Limb (tissue), 2 donors: ENCODE measurements at regions not wholly inside any gene's neighbourhood (a gene's known extent, or its start where the extent isn't known, plus 50 kb on each side); places are given as distances from the start of the nearest gene placed in this dataset.

Experiments
- DNase-seq, 2 donors: peaks; one replicate each; pipeline ENCODE4 v3.0.0-alpha.2; 2016; ENCODE audit errors: extremely low spot score in 2 of 2

DNA sequence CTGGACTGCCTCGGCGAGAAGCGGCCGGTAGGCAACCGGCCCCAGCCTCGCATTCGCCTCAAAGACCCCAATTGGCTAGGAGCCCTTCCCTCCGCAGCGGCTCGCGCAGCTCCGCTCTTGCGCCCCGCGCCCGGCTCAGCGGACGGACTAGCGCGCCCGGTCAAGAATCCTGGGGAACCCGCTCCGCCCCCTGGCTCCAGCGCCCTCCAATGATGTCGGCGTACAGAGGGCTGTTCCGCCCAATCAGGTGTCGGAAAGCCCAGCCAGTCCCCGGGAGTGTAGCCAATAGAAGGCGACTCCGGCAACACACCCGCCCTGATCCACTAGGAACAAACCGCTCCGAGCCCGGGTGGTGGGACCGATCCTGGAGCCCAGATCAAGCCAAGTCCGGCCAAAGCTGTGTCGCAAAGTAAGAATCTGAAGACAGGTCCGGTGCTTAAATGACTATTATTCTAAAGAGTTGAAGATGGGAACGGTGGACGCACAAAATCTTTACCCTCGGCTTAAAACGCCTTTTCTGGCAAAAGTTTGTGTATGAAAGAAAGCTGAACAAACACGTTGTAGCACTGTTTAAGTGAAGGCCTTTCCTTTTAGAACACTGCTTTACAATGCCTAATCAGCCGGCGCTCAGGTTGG, 132.2 kb downstream of the OGFRL1 start:
- DNase-seq, result peak; percentile 93 to 94

DNA sequence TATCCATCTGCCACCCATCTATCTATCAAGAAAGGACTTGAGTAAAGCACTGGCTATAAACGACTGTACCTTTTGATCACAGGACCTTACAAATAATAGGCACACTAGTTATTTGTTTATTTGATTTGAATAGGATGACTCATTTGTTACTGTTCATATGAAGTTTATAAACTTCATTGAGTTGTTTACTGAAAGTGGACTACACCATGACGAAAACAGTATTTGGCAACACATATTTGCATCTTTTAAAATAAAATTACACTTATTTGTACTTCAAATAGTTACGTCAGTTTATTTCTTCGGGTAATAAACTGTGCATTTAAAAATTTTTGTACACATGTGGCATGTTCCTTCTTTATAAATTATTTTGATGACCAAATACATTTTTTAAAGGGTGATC, 133.0 kb downstream of the OGFRL1 start:
- no peak for DNase-seq

DNA sequence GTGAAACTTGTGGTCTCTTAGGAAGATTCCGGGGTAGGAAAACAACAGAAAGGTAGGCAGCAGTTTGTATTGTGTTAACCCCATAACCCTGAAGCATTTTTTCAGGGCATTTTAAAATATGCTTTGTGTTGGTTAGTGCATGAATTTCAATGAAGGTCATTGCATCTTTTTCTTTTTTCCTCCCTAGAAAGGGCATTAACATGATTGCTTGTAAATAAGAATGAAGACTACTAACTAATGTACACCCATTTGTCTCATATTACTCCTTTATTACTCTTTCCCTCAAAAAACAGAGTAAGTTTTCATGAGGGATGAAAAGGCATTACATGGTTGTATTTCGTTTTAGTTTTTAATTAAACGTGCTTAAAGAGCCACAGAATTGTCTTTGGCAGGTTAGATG, 141.4 kb downstream of the OGFRL1 start:
- no peak for DNase-seq

DNA sequence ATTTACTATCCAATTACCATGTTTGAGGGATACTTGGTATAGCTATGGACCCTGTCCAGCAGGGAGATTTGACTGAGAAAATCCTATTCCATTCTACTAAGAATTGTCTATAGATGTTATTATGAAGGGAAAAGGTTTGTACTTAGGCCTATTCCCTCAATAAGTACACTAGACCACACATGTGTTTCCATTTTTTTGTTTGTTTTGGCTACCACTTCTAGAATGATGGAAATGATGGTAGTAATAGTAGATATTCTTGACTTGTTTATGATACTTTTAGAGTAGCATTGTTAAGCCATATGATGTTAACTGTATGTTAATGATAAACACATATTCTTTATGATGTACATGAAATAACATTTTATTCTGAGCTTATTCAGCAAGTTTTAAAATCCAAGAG, 144.8 kb downstream of the OGFRL1 start:
- DNase-seq, result no peak

DNA sequence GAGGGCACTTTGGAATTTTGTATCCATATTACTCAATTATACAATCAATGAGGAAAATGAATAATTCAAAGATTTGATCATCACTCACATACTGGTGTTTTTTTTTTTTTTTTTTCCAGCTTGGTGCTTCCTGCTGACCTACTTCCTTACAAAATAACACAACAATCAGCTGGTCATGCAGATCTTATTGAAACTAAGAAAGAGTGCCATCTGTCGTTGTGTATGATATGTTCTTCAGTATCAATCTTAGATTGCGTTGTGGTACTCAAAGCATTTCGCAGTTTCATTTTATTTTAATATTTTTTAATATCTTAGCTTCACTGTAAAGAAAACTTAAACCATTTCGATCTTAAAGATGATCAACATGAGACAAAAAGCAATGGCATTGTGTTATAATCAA, 155.6 kb downstream of the OGFRL1 start:
- DNase-seq, result no peak

DNA sequence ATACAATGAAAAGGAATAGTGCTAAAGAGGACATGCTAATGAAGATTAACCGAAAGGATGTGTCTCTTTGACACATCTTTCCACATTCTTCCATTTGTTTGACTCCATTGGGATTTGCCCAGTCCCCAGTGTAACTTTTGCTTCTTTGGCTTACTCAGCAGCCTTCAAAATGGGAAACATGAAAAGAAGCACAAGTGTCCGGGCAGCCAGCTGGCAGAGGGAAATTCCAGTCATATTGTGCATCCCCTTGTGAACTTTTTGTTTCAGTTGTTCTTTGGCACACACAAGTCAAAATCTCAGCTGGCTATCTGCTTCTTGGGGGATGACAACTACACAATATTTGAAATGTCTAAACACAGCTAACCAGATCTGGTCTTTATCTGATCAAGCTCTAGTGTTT, 157.4 kb downstream of the OGFRL1 start:
- peak in 1 of 2 donors; percentile 15 for DNase-seq

DNA sequence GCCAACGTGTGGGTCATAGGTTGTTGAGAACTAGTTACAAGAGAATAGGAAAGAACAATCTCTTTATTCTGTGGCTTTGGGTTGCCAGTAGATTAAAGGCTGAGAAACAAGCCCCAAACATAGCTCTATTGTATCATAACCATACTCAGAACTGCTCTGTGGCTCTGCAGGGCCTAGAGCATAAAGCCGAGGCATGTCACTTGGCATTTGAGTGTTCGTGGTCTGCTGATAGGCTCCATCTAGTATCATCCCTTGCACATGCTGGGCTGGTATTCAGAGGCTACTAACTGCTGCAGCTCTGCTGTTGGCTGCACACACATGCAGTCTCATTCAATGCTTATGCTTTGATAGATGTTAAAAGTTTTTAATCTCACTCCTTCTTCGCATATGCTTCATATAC, 157.9 kb downstream of the OGFRL1 start:
- DNase-seq, result no peak

DNA sequence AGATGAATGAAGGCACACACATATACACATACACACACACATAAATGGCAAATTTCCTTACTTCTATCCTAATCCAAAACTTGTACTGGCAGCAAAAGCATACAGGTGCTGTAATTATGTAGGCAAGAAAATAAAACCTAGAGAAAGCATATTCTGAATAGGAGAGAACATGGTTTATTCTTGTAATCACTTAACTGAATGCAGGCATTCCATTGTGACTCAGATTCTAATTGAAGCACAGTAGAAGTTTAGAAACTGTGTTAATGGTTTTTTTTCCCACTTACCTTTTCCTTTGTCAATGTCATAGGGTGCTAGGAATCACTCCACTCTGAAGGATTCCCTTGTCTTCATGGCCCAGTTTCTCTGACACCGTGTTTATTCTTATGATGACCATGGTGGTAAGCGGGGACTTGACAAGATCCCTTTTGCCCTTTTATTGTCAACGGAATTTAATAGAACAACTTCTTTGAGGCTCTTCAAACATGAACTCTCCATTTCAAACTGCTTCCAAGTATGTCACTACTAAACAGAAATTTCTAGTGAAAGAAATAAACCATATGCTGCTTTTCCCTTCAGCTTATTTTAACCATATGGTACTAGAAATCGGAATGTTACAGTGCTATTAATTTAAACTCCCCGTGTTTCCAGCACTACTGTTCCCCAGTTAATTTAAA, 164.2 kb downstream of the OGFRL1 start:
- DNase-seq, result no peak

DNA sequence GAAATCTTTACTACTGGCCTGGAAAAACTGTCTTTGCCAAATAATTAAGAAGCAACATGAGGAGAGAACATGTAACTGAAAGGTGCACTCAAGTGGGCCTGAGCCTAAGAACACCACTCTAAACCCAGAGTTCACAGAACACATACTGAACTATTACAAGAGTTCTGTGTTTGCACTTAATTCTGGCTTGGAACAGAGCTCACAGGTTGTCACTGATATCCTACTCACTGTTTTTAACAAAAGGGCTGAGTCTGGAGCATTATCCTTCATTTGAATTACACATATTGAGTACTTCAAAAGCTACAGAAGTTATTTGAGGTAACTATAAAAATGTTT, 164.7 kb downstream of the OGFRL1 start:
- no peak for DNase-seq

DNA sequence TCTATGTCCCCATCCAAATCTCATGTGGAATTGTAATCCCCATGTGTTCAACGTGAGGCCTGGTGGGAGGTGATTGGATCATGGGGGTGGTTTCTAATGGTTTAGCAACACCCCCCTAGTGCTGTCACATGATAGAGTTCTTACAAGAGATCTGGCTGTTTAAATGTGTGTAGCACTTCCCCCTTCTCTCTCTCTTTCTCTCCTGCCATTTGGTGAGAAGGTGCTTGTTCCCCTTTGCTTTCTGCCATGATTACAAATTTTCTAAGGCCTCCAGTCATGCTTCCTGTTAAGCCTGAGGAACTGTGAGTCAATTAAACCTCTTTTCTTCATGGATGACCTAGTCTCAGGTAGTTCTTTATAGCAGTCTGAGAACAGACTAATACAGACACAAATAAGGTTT, 165.4 kb downstream of the OGFRL1 start:
- DNase-seq, result no peak

DNA sequence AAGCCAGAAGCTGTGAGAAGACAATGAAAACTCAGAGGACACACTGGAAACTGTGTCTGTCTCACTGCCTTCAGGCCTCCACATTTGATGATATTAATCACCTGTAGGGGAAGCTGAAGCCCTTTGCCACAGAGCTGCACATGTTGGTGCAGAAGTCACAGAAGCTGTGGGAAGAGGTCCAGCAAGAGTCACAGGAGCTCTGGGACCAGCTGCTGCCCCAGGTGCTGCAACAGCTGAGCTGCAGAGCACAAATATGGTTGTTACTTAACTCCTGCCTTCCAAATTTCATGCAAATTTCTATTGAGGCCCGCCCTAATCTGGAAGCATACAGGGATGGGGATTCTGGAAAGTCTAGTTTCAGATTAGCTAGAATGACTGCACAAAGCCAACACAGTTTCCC, 169.3 kb downstream of the OGFRL1 start:
- peak; percentile 27 to 37 for DNase-seq

DNA sequence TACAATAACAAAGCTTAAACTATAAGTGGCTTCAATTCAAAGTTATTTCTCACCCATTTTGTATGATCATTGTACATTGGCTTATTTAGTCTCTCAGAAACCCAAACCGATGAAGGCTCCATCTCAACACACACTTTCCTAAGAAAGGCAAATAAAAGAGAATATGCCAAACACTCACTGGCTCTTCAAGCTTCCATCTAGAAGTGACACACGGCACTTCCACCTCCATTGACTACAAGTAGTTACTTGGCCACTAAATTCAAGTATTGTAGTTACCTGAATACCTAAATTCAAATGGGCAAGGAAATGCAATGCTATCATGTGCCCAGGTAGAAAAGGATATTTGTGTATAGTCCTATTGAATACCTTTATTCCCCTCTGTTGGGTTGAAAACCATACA, 170.6 kb downstream of the OGFRL1 start:
- no peak for DNase-seq

DNA sequence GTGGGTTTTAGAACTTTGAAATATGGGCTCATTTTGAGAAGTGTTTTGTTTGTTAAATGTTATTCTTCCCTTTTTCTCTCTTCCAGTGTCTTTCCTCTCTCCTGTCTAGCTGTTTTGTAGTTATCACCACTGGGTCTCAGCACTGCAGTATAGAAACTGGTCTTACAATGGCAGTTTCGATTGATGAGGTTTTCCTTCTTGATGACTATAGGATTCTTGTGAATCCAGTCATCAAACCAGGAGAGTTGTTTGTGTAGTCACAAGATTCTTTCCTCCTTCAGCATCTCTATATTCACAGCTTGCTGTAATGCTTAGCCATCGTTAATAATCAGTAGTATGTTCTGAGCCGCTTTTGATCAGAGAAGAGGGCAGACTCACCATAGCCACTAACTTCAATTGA, 172.3 kb downstream of the OGFRL1 start:
- no peak for DNase-seq

DNA sequence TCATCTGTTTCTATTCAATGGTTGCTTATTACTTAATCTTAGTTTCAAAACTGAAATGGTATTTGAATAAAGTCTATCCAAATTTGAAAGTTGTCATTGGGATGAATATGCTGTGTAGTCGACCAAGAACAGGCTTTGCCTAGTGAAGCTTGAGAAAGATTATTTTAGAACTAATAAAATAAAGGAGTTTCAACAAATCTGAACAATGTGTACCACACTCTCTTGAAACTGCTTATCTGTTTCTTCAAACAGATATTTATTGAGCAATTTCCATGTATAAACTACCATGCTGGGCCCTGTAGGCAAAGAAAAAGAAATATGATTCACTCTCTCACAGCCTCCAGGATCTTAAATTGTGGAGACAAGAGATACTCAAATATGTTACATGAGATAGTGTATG, 174.4 kb downstream of the OGFRL1 start:
- DNase-seq, result no peak

DNA sequence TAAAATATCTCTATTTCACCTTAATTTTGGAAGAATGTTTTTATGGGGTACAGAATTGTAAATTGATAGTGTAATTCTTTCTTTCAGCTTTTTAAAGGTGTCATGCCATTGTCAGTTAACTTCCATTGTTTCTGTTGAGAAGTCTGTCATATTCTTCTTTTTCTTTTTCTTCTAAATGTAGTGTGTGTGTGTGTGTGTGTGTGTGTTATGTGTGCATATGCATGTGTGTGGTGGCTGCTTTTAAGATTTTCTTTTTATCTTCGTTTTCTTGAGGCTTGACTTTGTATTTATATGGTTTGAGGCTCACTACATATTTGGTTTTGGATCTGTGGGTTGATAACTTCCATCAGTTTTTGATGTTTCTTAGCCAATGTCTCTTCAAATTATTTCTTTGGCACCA, 176.5 kb downstream of the OGFRL1 start:
- DNase-seq, result no peak

DNA sequence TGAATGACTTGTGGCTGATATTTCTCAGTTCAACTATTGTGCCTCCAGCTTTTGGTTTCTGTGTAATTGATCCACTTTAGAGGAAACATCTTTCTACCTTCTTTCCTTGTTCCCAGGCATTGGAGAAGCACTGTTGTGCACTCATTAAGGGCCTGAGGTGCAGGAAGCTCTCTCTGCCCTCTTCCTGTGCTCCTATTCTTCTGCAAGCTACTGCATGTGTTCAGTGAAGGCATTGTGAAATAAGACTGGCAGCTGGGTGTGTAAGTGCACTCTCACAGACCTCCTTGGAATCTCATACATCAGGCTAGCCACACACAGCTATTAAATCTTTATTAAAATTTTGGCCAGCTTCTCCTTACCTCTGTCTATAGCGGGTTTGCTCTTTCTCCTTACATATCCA, 177.8 kb downstream of the OGFRL1 start:
- no peak for DNase-seq

DNA sequence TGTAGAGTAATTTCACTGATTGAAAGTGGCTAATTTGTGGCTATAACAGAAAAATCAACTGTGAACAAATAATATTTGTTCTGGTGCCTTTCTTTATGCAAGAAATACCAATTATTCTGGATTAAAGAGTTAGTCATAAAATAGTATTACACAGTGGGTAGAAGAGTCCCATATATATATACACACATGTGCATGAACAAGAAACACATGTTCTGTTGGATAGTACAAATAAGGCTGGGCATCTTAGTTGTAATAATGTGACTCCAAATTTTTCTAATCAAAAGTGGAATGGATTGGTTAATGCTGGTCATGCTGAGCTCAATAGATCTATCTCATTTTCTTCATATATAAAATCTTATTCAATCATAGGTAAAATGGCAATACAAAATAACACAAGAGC, 179.4 kb downstream of the OGFRL1 start:
- no peak for DNase-seq

DNA sequence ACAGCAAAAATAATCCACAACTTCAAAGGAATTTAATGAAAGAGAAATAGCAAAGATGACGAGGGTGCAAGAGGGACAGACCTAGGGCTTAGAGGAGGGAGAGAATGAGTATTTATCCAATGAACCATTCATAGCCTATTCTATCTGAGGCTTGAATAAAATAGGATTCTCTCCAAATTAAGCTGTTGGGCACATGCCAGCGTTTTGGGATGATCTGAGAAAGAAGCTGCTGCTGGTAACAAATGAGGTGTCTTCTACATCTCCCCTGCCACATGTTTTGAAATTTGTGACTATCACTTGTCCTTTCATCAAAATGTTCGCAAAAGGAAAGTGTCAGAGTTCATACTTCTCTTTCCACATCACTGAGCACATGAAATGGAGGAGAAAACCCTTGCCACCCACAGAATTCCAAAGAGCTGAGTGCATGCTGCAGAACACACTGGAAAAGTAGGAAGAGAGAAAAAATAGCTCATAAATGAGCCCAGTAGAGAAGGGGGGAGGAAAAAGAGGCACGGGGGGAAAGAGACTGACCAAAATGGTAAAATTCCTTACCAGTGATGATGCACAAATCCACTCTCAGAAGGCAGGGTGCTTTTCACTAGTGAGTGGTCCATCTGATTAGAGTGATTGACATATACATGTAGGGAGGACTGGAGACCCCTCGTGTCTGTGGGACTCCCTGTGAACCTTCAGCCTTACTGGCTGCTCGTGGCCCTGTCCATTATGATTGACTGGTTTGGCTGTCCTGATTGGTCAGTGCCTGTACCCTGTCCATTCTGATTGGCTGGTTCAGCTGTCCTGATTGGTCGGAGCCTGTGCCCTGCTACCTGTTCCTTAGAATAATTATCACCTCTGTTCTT, 180.5 kb downstream of the OGFRL1 start:
- no peak for DNase-seq

DNA sequence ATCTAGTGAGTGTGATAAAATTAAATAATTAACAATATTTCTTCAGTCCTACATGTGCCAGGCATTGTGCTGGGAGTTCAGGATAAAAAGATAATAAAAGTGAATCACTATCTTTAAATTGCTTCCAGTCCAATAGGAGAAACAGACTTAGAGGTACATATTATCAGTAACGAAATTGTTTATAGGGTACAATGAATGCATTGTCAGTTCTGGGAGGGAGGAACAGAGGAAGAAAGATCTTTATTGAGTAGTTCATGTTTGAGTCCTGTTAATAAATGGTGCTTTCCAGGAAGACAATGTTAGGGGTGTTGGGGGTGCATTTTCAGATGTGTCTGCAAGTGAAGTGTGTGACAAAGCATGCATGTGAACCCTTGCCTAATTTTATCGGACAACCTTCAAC, 183.1 kb downstream of the OGFRL1 start:
- DNase-seq, result no peak

DNA sequence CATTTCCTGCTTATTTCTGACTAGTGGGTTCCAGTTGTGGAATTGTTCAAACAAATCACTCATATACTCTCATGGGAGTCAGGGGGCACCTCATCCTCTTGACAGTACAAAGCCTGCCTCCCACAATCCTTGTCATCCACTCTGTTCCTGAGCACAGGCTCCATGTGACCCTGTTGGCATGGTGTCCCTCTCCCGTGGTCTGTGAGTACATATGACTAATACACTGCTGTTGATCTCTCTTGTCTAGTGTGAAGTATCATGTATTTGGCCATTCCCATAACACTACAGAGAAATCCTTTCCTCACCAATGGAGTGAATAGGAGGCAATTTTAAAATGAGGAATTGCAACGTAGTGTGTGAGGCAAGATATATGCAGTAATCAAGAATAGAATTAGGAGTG, 185.3 kb downstream of the OGFRL1 start:
- DNase-seq, result no peak

DNA sequence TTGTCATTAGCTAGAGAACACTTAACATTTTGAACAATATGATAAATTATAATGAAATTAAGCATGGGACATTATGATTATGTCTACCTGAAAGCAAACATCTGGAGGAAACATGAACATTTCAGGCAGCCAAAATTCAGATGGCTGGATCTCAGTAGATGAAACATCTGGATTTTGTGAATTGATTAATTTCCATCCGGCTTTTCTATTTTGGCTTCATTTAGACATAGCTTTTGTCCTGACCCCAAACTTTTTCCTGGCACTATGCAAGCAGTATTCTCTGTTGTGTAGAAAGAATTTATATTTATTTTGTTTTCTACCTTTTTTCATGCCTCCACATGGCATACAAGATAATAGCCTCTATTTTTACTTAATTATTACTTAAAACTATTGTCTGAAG, 186.3 kb downstream of the OGFRL1 start:
- DNase-seq, result peak in 1 of 2 donors; percentile 66

DNA sequence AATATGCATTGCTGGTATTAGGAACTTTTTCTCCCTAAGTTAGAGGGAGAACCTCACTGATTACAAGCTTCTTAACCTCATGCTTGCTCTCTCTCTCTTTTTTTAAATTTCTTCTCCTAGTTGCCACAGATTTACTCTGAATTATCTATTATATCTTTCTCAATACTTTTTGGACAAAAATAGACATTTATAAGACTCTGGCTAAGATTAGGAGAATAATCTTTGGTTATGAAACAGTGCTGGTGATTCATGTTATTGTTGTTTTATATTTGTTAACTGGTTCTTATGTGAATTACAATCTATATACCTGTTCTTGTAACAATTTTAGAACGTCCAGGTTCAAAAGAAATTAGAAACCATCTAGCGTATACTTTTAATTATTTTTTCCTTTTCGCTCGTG, 187.8 kb downstream of the OGFRL1 start:
- DNase-seq, result no peak

DNA sequence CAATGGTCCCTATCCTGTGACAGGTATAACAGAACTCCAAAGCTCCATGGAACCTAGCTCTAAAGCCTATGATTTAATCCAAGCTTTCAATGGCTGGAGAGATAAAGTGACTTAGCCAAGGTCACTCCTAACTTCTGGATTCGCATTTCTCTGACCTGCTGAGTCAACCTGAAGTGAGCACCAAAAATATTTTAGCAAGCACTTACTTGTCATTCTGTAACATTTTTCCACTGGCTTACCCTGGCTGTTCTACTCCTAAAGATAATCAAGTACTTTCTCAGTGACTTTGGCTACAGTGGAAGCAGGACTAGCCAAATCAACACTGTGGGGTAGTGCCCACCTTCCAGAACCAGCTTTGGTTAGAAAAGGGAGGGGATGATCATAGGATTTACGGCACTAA, 188.3 kb downstream of the OGFRL1 start:
- DNase-seq, result no peak
